ENCODE measurements at regions not wholly inside any gene's neighbourhood (a gene's known extent, or its start where the extent isn't known, plus 50 kb on each side); places are given as distances from the start of the nearest gene placed in this dataset.

DNA sequence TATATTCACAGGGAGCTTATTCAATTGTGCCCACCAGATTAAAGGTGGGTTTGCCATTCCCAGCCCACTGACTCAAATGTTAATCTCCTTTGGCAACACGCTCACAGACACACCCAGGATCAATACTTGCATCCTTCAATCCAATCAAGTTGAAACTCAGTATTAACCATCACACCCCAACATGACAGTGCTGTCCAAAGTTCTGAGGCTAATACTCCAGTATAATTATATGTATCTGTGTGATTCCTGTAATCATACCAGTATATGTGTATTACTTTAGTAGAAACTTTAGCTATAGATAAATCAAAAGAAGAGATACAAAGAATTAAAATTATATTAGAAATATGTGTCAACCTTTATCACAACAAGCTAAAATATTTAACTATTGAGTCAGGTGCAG lies 1166.0 kb downstream of the ZPLD1 start:
- Histone ChIP-seq H3K27me3 (replicated peaks in 1 of 4; ENCODE audit: control insufficient read depth in 3 of 4, extremely low read depth in 1 of 4, insufficient read depth in 3 of 4, low read length in 3 of 4) (no peaks in the 10 kb centered on the region), H3K9ac (replicated peaks in 1 of 4; ENCODE audit: extremely low read depth in 1 of 4, low read depth in 3 of 4, low read length in 3 of 4) (no peak overlapping the region), H2BK120ac (replicated peaks; ENCODE audit: low read depth, low read length) (no peak overlapping the region), H2AFZ (ENCODE audit: low read length) (no peak overlapping the region), H2BK5ac (ENCODE audit: low read depth, low read length) (no peak overlapping the region), H3K18ac (ENCODE audit: extremely low read depth, low read length) (no peak overlapping the region), H3K9me3 (ENCODE audit: insufficient read depth in 2 of 2, low read depth in 1 of 2, low read length in 1 of 2) (no peaks in the 10 kb centered on the region), H2BK15ac (ENCODE audit: low read length) (no peak overlapping the region), H4K91ac (replicated peaks; ENCODE audit: insufficient read length, low read length) (no peak overlapping the region), H4K8ac (ENCODE audit: extremely low read depth, insufficient read depth, low read length) (no peak overlapping the region), H3K79me2 (ENCODE audit: control insufficient read depth in 1 of 2, insufficient read depth in 2 of 2, low read length in 2 of 2) (no peaks in the 10 kb centered on the region), H3K27ac (ENCODE audit: low read depth, low read length) (no peak overlapping the region), H2AK5ac (ENCODE audit: low read depth, low read length) (no peak overlapping the region), H3K23me2 (ENCODE audit: low read depth, low read length) (no peaks in the 10 kb centered on the region), H4K5ac (ENCODE audit: insufficient read length, low read depth, low read length) (no peak overlapping the region), H4K20me1 (replicated peaks in 1 of 2; ENCODE audit: control insufficient read depth in 1 of 2, insufficient read depth in 2 of 2, low read length in 2 of 2) (no peaks in the 10 kb centered on the region), H3K14ac (ENCODE audit: insufficient read length) (no peak overlapping the region), H3K4me1 (replicated peaks in 1 of 4; ENCODE audit: control insufficient read depth in 3 of 4, insufficient read depth in 4 of 4, low read length in 3 of 4) (no peaks in the 10 kb centered on the region), H2BK20ac (ENCODE audit: low read length) (no peak overlapping the region), H3K79me1 (ENCODE audit: low read depth, low read length) (no peaks in the 10 kb centered on the region), H3K4ac (replicated peaks; ENCODE audit: insufficient read length, low read depth, low read length) (no peak overlapping the region), H2BK12ac (ENCODE audit: low read depth, low read length) (no peak overlapping the region), H3K4me2 (ENCODE audit: insufficient read depth in 1 of 2, low read depth in 2 of 2, low read length in 2 of 2) (no peak overlapping the region), H3K4me3 (ENCODE audit: extremely low read depth in 1 of 4, insufficient read depth in 2 of 4, low read depth in 3 of 4, low read length in 4 of 4) (no peak overlapping the region), H3K23ac (ENCODE audit: insufficient read length) (no peak overlapping the region), H3K56ac (replicated peaks; ENCODE audit: insufficient read length, low read depth, low read length) (no peak overlapping the region), H3K36me3 (ENCODE audit: control insufficient read depth in 2 of 4, insufficient read depth in 4 of 4, low read length in 3 of 4) (no peaks in the 10 kb centered on the region)
- 83% methylated on average over 1 of the region's 1 CpG; no CpG with 5 or more reads in 1 of the 2 experiments for WGBS, 2 experiments (ENCODE audit: extremely low coverage in 1 of 2, insufficient coverage in 1 of 2, insufficient read length in 1 of 2, insufficient replicate concordance in 2 of 2, low coverage in 1 of 2, low lambda C conversion rate in 2 of 2, missing lambda C conversion rate in 1 of 2)
- ChIA-PET CTCF (ENCODE audit: partially characterized antibody) (interaction anchor here (1.2 to 1.5 kb wide), 2 partner anchors 12 to 190 kb away, joined by 3 read pairs; no protein-coding TSS in a partner anchor), POLR2A (ENCODE audit: partially characterized antibody) (no interaction called here)
- no peak for DNase-seq (ENCODE audit: low read depth in 1 of 2, low spot score in 2 of 2)
- FAIRE-seq: no peak
- TF ChIP-seq BCL11A (IDR thresholded peaks at IDR 0.05; ENCODE audit: low read depth in 2 of 2, low read length in 2 of 2): no peak
- no peak for TF ChIP-seq CTCF (IDR thresholded peaks at IDR 0.05; ENCODE audit: control extremely low read depth in 1 of 3, insufficient read depth in 1 of 3, low read depth in 1 of 3, low read length in 3 of 3)
- no peak for TF ChIP-seq RFX5 (IDR thresholded peaks at IDR 0.05; ENCODE audit: borderline replicate concordance, low read depth, low read length)
- TF ChIP-seq, protein P1, sequence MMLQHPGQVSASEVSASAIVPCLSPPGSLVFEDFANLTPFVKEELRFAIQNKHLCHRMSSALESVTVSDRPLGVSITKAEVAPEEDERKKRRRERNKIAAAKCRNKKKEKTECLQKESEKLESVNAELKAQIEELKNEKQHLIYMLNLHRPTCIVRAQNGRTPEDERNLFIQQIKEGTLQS (IDR thresholded peaks at IDR 0.05; ENCODE audit: insufficient read depth, low read depth, low read length): no peak
- TF ChIP-seq RNF2 (IDR thresholded peaks at IDR 0.05; ENCODE audit: borderline replicate concordance, low read depth, low read length, missing control alignments, poor library complexity, severe bottlenecking): no peak
- no peak for TF ChIP-seq TCF12 (IDR thresholded peaks at IDR 0.05; ENCODE audit: low read depth, low read length)
- TF ChIP-seq NRF1 (IDR thresholded peaks at IDR 0.05; ENCODE audit: low read depth, low read length): no peak
- TF ChIP-seq TAF7 (optimal IDR thresholded peaks at IDR 0.05; ENCODE audit: borderline replicate concordance, low read depth, low read length): no peak
